ENCODE measurements at regions not wholly inside any gene's neighbourhood (a gene's known extent, or its start where the extent isn't known, plus 50 kb on each side); places are given as distances from the start of the nearest gene placed in this dataset.

GRCh38 chr5:167140548-167141291, 1150.7 kb upstream of the WWC1 start:
- DNase-seq (ENCODE audit: low read depth, low spot score) (no peak), FAIRE-seq (no peak)
- Histone ChIP-seq H3K9me1 (replicated peaks; ENCODE audit: control insufficient read depth, extremely low read depth, insufficient read depth, low read length) (no peaks in the 10 kb centered on the region), H3K27me3 (ENCODE audit: control insufficient read depth in 2 of 2, insufficient read depth in 2 of 2, low read length in 2 of 2) (no peaks in the 10 kb centered on the region), H3K9ac (replicated peaks; ENCODE audit: extremely low read depth, insufficient read depth, low read length) (no peak overlapping the region), H3K4me1 (ENCODE audit: control insufficient read depth, extremely low read depth, insufficient read depth, low read length) (no peaks in the 10 kb centered on the region), H3K79me2 (ENCODE audit: control insufficient read depth, insufficient read depth, low read length) (no peaks in the 10 kb centered on the region), H4K20me1 (replicated peaks; ENCODE audit: control insufficient read depth, extremely low read depth, insufficient read depth, low read length) (no peaks in the 10 kb centered on the region), H3K27ac (ENCODE audit: insufficient read depth, low read depth, low read length) (no peak overlapping the region), H3K4me3 (replicated peaks in 1 of 3; ENCODE audit: insufficient read depth in 1 of 3, low read depth in 1 of 3, low read length in 3 of 3) (no peak overlapping the region), H3K36me3 (ENCODE audit: control insufficient read depth in 2 of 2, extremely low read depth in 1 of 2, insufficient read depth in 2 of 2, low read length in 2 of 2) (no peaks in the 10 kb centered on the region), H3K4me2 (ENCODE audit: insufficient read depth, low read length) (no peak overlapping the region), H3K9me3 (replicated peaks; ENCODE audit: control insufficient read depth, insufficient read depth, low read length) (no peaks in the 10 kb centered on the region), H2AFZ (ENCODE audit: low read depth, low read length) (no peak overlapping the region)
- CTCF ChIA-PET = no interaction called here
- intact Hi-C loops (cut with micrococcal nuclease) = no loop called here
- dilution Hi-C loops (cut with MboI; ENCODE audit: extremely low pct_ligation_motif_present, low sequenced_read_pairs) = no loop called here
- no TSS peak for BruUV-seq (replicated peaks)
- POLR2A ChIA-PET = no interaction called here
- TF ChIP-seq POLR2AphosphoS5 (IDR thresholded peaks at IDR 0.05; ENCODE audit: insufficient read depth, low read depth, low read length) (no peak), JUN (IDR thresholded peaks at IDR 0.05; ENCODE audit: borderline replicate concordance, insufficient read depth, insufficient read length, low read depth) (no peak), EZH2 (IDR thresholded peaks at IDR 0.05; ENCODE audit: borderline replicate concordance, low read depth, low read length, severe bottlenecking) (no peak), MAX (IDR thresholded peaks at IDR 0.05; ENCODE audit: insufficient read depth, insufficient read length) (no peak), FOS (IDR thresholded peaks at IDR 0.05; ENCODE audit: borderline replicate concordance, insufficient read depth, low read length) (no peak), POLR2A (IDR thresholded peaks at IDR 0.05; ENCODE audit: low read depth, low read length) (no peak), GATA2 (IDR thresholded peaks at IDR 0.05; ENCODE audit: insufficient read depth, insufficient read length, low read depth, low read length) (no peak), MYC (IDR thresholded peaks at IDR 0.05; ENCODE audit: low read depth, low read length) (no peak)
- TF ChIP-seq, protein P1, sequence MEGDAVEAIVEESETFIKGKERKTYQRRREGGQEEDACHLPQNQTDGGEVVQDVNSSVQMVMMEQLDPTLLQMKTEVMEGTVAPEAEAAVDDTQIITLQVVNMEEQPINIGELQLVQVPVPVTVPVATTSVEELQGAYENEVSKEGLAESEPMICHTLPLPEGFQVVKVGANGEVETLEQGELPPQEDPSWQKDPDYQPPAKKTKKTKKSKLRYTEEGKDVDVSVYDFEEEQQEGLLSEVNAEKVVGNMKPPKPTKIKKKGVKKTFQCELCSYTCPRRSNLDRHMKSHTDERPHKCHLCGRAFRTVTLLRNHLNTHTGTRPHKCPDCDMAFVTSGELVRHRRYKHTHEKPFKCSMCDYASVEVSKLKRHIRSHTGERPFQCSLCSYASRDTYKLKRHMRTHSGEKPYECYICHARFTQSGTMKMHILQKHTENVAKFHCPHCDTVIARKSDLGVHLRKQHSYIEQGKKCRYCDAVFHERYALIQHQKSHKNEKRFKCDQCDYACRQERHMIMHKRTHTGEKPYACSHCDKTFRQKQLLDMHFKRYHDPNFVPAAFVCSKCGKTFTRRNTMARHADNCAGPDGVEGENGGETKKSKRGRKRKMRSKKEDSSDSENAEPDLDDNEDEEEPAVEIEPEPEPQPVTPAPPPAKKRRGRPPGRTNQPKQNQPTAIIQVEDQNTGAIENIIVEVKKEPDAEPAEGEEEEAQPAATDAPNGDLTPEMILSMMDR (IDR thresholded peaks at IDR 0.05; ENCODE audit: extremely low read depth in 1 of 2, insufficient read depth in 1 of 2, low read depth in 1 of 2, low read length in 2 of 2) = no peak

Measured in endothelial cell of umbilical vein (primary cell).